ENCODE measurements at regions not wholly inside any gene's neighbourhood (a gene's known extent, or its start where the extent isn't known, plus 50 kb on each side); places are given as distances from the start of the nearest gene placed in this dataset.

- no peak overlapping the region for H3K9ac ChIP-seq (ENCODE audit: low read length)
- no TSS peak for BruUV-seq (replicated peaks)
- DNase-seq (no peak), ATAC-seq (no peak)
- TF ChIP-seq EZH2phosphoT487 (IDR thresholded peaks at IDR 0.05; ENCODE audit: borderline replicate concordance, low read length) (no peak), EZH2 (IDR thresholded peaks at IDR 0.05; ENCODE audit: low read length, unreplicated experiment) (no peak), CTCF (conservative IDR thresholded peaks at IDR 0.05; ENCODE audit: low read depth, low read length) (no peak)
- no peak overlapping the region for H3K4me3 ChIP-seq (ENCODE audit: low read length)
- H3K27ac ChIP-seq (ENCODE audit: low read length), result no peak overlapping the region
- no peaks in the 10 kb centered on the region for H3K9me3 ChIP-seq (ENCODE audit: low read length)
- no peak overlapping the region for H3K4me2 ChIP-seq (ENCODE audit: low read length)
- no peaks in the 10 kb centered on the region for H3K36me3 ChIP-seq (ENCODE audit: low read depth, low read length)
- no peaks in the 10 kb centered on the region for H3K27me3 ChIP-seq (ENCODE audit: low read length)
- ChIA-PET CTCF (no interaction called here), POLR2A (ENCODE audit: unreplicated experiment) (no interaction called here)
- H3F3A ChIP-seq (ENCODE audit: low read length, unreplicated experiment), result no peaks in the 10 kb centered on the region
- H3K4me1 ChIP-seq (ENCODE audit: insufficient read depth, low read length), result peaks cover 41% of the 10 kb centered on the region
- H3K9me2 ChIP-seq (replicated peaks; ENCODE audit: low read length), result no peaks in the 10 kb centered on the region
- intact Hi-C loops (cut with micrococcal nuclease), result no loop called here
- H3K79me2 ChIP-seq (ENCODE audit: low read length), result no peaks in the 10 kb centered on the region
- no peak overlapping the region for H2AFZ ChIP-seq (ENCODE audit: low read length)
- no peaks in the 10 kb centered on the region for H4K20me1 ChIP-seq (ENCODE audit: low read length)
These were observed 128.3 kb upstream of the SLC1A4 start for GRCh38 chr2:64860936-64861335.

- Histone ChIP-seq H3K9me3 (ENCODE audit: low read length) (no peaks in the 10 kb centered on the region), H2AFZ (ENCODE audit: low read length) (no peak overlapping the region), H3K36me3 (ENCODE audit: low read depth, low read length) (no peaks in the 10 kb centered on the region), H4K20me1 (ENCODE audit: low read length) (no peaks in the 10 kb centered on the region), H3K9me2 (replicated peaks; ENCODE audit: low read length) (no peaks in the 10 kb centered on the region), H3K79me2 (ENCODE audit: low read length) (no peaks in the 10 kb centered on the region), H3K4me2 (ENCODE audit: low read length) (no peak overlapping the region), H3K9ac (ENCODE audit: low read length) (no peak overlapping the region), H3F3A (ENCODE audit: low read length, unreplicated experiment) (no peaks in the 10 kb centered on the region), H3K4me1 (ENCODE audit: insufficient read depth, low read length) (peaks cover 48% of the 10 kb centered on the region), H3K27ac (ENCODE audit: low read length) (no peak overlapping the region), H3K27me3 (ENCODE audit: low read length) (no peaks in the 10 kb centered on the region), H3K4me3 (ENCODE audit: low read length) (no peak overlapping the region)
- CTCF ChIA-PET, result interaction anchor here (0.6 kb wide), 1 partner anchor 112 kb away, joined by 3 read pairs; no protein-coding TSS in a partner anchor
- POLR2A ChIA-PET (ENCODE audit: unreplicated experiment), result interaction anchor here (0.6 kb wide), 2 partner anchors 93 to 219 kb away, joined by 3 to 27 read pairs; no protein-coding TSS in a partner anchor
- intact Hi-C loops (cut with micrococcal nuclease), result no loop called here
- ATAC-seq (no peak), DNase-seq (no peak)
- no TSS peak for BruUV-seq (replicated peaks)
- TF ChIP-seq EZH2 (IDR thresholded peaks at IDR 0.05; ENCODE audit: low read length, unreplicated experiment), result no peak
- TF ChIP-seq EZH2phosphoT487 (IDR thresholded peaks at IDR 0.05; ENCODE audit: borderline replicate concordance, low read length), result no peak
- no peak for TF ChIP-seq CTCF (conservative IDR thresholded peaks at IDR 0.05; ENCODE audit: low read depth, low read length)
These were observed 127.5 kb upstream of the SLC1A4 start for GRCh38 chr2:64861452-64862397.

- no peaks in the 10 kb centered on the region for H3K27me3 ChIP-seq (ENCODE audit: low read length)
- H3K36me3 ChIP-seq (ENCODE audit: low read depth, low read length), result no peaks in the 10 kb centered on the region
- H2AFZ ChIP-seq (ENCODE audit: low read length), result no peak overlapping the region
- H4K20me1 ChIP-seq (ENCODE audit: low read length), result no peaks in the 10 kb centered on the region
- peak; percentile 56 for DNase-seq
- H3K27ac ChIP-seq (ENCODE audit: low read length), result no peak overlapping the region; the same call in 1 of the 2 replicates
- H3K9ac ChIP-seq (ENCODE audit: low read length), result no peak overlapping the region
- H3K79me2 ChIP-seq (ENCODE audit: low read length), result no peaks in the 10 kb centered on the region
- BruUV-seq (replicated peaks), result no TSS peak
- peaks cover 55% of the 10 kb centered on the region for H3K4me1 ChIP-seq (ENCODE audit: insufficient read depth, low read length)
- ATAC-seq, result no peak
- intact Hi-C loops (cut with micrococcal nuclease), result no loop called here
- no peaks in the 10 kb centered on the region for H3K9me2 ChIP-seq (replicated peaks; ENCODE audit: low read length)
- CTCF ChIA-PET, result interaction anchor here (0.6 kb wide), 1 partner anchor 113 kb away, joined by 3 read pairs; no protein-coding TSS in a partner anchor
- no peaks in the 10 kb centered on the region for H3K9me3 ChIP-seq (ENCODE audit: low read length)
- H3K4me2 ChIP-seq (ENCODE audit: low read length), result no peak overlapping the region
- no peaks in the 10 kb centered on the region for H3F3A ChIP-seq (ENCODE audit: low read length, unreplicated experiment)
- POLR2A ChIA-PET (ENCODE audit: unreplicated experiment), result interaction anchor here (0.6 kb wide), 1 partner anchor 94 kb away, joined by 27 read pairs; no protein-coding TSS in a partner anchor
- H3K4me3 ChIP-seq (ENCODE audit: low read length), result no peak overlapping the region
- TF ChIP-seq CTCF (conservative IDR thresholded peaks at IDR 0.05; ENCODE audit: low read depth, low read length) (no peak), EZH2phosphoT487 (IDR thresholded peaks at IDR 0.05; ENCODE audit: borderline replicate concordance, low read length) (no peak), EZH2 (IDR thresholded peaks at IDR 0.05; ENCODE audit: low read length, unreplicated experiment) (no peak)
These were observed 126.6 kb upstream of the SLC1A4 start for GRCh38 chr2:64862623-64863022.

All from PC-3 (cell line).